GM12878 (cell line): ENCODE measurements at regions not wholly inside any gene's neighbourhood (a gene's known extent, or its start where the extent isn't known, plus 50 kb on each side); places are given as distances from the start of the nearest gene placed in this dataset.

Experiments used
- ATAC-seq: fragments of 200-7000 bp; cut with Tn5 transposase; 3 replicates; pipeline ENCODE4 v1.9.1; 2020; ENCODE audit warnings: mild to moderate bottlenecking, moderate library complexity
- BruUV-seq: library from RNA; stranded (reverse); fragments of 400-500 nt; replicated peaks from 2 replicates; lab custom pipeline; 2021; lab: Mats Ljungman, UMichigan
- CTCF ChIA-PET: fragments of 300-600 bp; sonication (Branson Sonifier 250); formaldehyde crosslinking; extraction: SDS; loops from one replicate; lab custom pipeline; 2021; ENCODE audit warnings: inconsistent platforms; lab: Yijun Ruan, JAX
- POLR2A ChIA-PET: fragments of 350-600 bp; formaldehyde crosslinking; extraction: SDS; loops from one replicate; lab custom pipeline; 2021; ENCODE audit warnings: inconsistent platforms; lab: Charles Lee
- RAD21 ChIA-PET: fragments of 300-600 bp; sonication (Branson Sonifier 250); formaldehyde crosslinking; loops from one replicate; lab custom pipeline; 2023; ENCODE audit warnings: antibody characterized with exemption; ENCODE audit not compliant: unreplicated experiment; lab: Charles Lee
- SMC1A ChIA-PET: fragments of 300-600 bp; sonication (Branson Sonifier 250); formaldehyde crosslinking; loops from one replicate; lab custom pipeline; 2023; ENCODE audit not compliant: unreplicated experiment, uncharacterized antibody; lab: Charles Lee
- DNase-seq: peaks from one replicate; pipeline ENCODE4 v3.0.0-alpha.2; 2011; ENCODE audit warnings: low read depth, low spot score
- FAIRE-seq: peaks from 3 replicates; lab custom pipeline; 2011; peaks lifted over from hg19 to GRCh38; lab: Jason Lieb, UNC
- H2AFZ ChIP-seq: 2 replicates; pipeline ENCODE4 v1.6.0; 2011; ENCODE audit warnings: low read depth, low read length, control low read depth; ENCODE audit not compliant: control insufficient read depth
- H3K27ac ChIP-seq: 2 replicates; pipeline ENCODE4 v1.5.1; 2011; ENCODE audit warnings: control low read depth; ENCODE audit not compliant: control insufficient read depth, insufficient read depth
- H3K27me3 ChIP-seq, 2 experiments: replicated peaks in 1 of 2; 2 replicates each; pipeline versions ENCODE4 v1.6.0 to v1.6.1; 2011; ENCODE audit warnings: low read length in 1 of 2; ENCODE audit not compliant: control insufficient read depth in 2 of 2, insufficient read depth in 2 of 2
- H3K36me3 ChIP-seq, 2 experiments: 2 replicates each; pipeline ENCODE4 v1.5.1; 2011; ENCODE audit warnings: low read length in 1 of 2; ENCODE audit not compliant: control insufficient read depth in 2 of 2, insufficient read depth in 2 of 2
- H3K4me1 ChIP-seq: 2 replicates; pipeline ENCODE4 v1.6.1; 2011; ENCODE audit warnings: mild to moderate bottlenecking, low read length, moderate library complexity, mixed read lengths; ENCODE audit not compliant: control insufficient read depth, insufficient read depth
- H3K4me2 ChIP-seq: 2 replicates; pipeline ENCODE4 v1.6.0; 2011; ENCODE audit warnings: control low read depth; ENCODE audit not compliant: control insufficient read depth, insufficient read depth
- H3K4me3 ChIP-seq: fragments of 200-600 bp; sonication (generic); 2 replicates; pipeline ENCODE4 v1.5.1; 2016
- H3K79me2 ChIP-seq: 2 replicates; pipeline ENCODE4 v1.6.0; 2011; ENCODE audit warnings: low read length; ENCODE audit not compliant: control insufficient read depth, insufficient read depth
- H3K9ac ChIP-seq: 2 replicates; pipeline ENCODE4 v1.8.0; 2011; ENCODE audit warnings: low read length, control low read depth, mixed read lengths; ENCODE audit not compliant: control insufficient read depth, insufficient read depth
- H3K9me3 ChIP-seq: replicated peaks from 3 replicates; pipeline ENCODE4 v1.5.1; 2011; ENCODE audit warnings: mild to moderate bottlenecking, low read length; ENCODE audit not compliant: control insufficient read depth, insufficient read depth
- H4K20me1 ChIP-seq: 2 replicates; pipeline ENCODE4 v1.6.0; 2011; ENCODE audit not compliant: control insufficient read depth, insufficient read depth
- CTCF ChIP-seq, 3 experiments: IDR thresholded peaks in 2 of 3; conservative IDR thresholded peaks in 1 of 3; 2 replicates each; pipeline ENCODE4 v1.5.1; 2011; ENCODE audit warnings: low read depth in 3 of 3, low read length in 3 of 3, mild to moderate bottlenecking in 3 of 3, control low read depth in 2 of 3, moderate library complexity in 2 of 3, inconsistent platforms in 1 of 3, mixed read lengths in 1 of 3; ENCODE audit not compliant: control insufficient read depth in 2 of 3, insufficient read depth in 1 of 3; ENCODE audit errors: extremely low read depth in 1 of 3
- FOXK2 ChIP-seq: fragments of 450-650 bp; IDR thresholded peaks from 2 replicates; pipeline ENCODE4 v1.6.1; 2017; ENCODE audit warnings: mild to moderate bottlenecking, moderate library complexity
- IRF3 ChIP-seq: fragments of 450-650 bp; IDR thresholded peaks from 2 replicates; pipeline ENCODE4 v1.6.1; 2014; ENCODE audit warnings: mild to moderate bottlenecking
- IRF5 ChIP-seq: fragments of 450-650 bp; IDR thresholded peaks from 2 replicates; pipeline ENCODE4 v1.6.1; 2017; ENCODE audit warnings: borderline replicate concordance
- NFXL1 ChIP-seq: fragments of 450-650 bp; IDR thresholded peaks from 2 replicates; pipeline ENCODE4 v1.6.1; 2017; ENCODE audit warnings: antibody characterized with exemption, mild to moderate bottlenecking, borderline replicate concordance
- POLR2A ChIP-seq: IDR thresholded peaks from 2 replicates; pipeline ENCODE4 v1.6.1; 2011; ENCODE audit warnings: low read depth, mild to moderate bottlenecking, low read length
- POLR2AphosphoS5 ChIP-seq: IDR thresholded peaks from 2 replicates; pipeline ENCODE4 v1.6.1; 2011; ENCODE audit warnings: mild to moderate bottlenecking, low read length, inconsistent platforms
- REST ChIP-seq: IDR thresholded peaks from 2 replicates; pipeline ENCODE4 v1.6.1; 2012; ENCODE audit warnings: mild to moderate bottlenecking, low read depth, low read length
- ZNF622 ChIP-seq: fragments of 450-650 bp; IDR thresholded peaks from 2 replicates; pipeline ENCODE4 v1.6.1; 2017; ENCODE audit warnings: mild to moderate bottlenecking, inconsistent platforms
- WGBS: methylation state at CpG from one replicate; pipeline ENCODE4 v1.1.6; 2016; ENCODE audit warnings: low lambda C conversion rate; ENCODE audit not compliant: insufficient replicate concordance, insufficient coverage; ENCODE audit errors: missing lambda C conversion rate; 5-methylcytosine and 5-hydroxymethylcytosine counted together
- in situ Hi-C: fragments of 300-500 bp; cut with MboI; formaldehyde crosslinking; loops from 9 replicates; pipeline ENCODE4 v1.14.3; 2018; ENCODE audit warnings: mixed read lengths
- intact Hi-C: fragments of 100-400 bp; cut with micrococcal nuclease; formaldehyde crosslinking; loops from one replicate; pipeline ENCODE4 v1.14.2; 2022; ENCODE audit not compliant: unreplicated experiment

- no TSS peak for BruUV-seq
- SMC1A ChIA-PET = no interaction called here
- FAIRE-seq (no peak), ATAC-seq (no peak), DNase-seq (no peak)
- H3K27me3 ChIP-seq = no peaks in the 10 kb centered on the region
- WGBS = 18% methylated on average over 7 of the region's 7 CpGs
- H3K4me3 ChIP-seq = no peak overlapping the region
- no peak overlapping the region for H3K9ac ChIP-seq
- no peaks in the 10 kb centered on the region for H3K79me2 ChIP-seq
- RAD21 ChIA-PET = no interaction called here
- intact Hi-C loops = no loop called here
- no peaks in the 10 kb centered on the region for H3K9me3 ChIP-seq
- in situ Hi-C loops = no loop called here
- H2AFZ ChIP-seq = no peak overlapping the region
- H4K20me1 ChIP-seq = no peaks in the 10 kb centered on the region
- CTCF ChIA-PET = no interaction called here
- H3K36me3 ChIP-seq = no peaks in the 10 kb centered on the region
- POLR2A ChIA-PET = no interaction called here
- no peak overlapping the region for H3K27ac ChIP-seq
- TF ChIP-seq REST (no peak), ZNF622 (no peak), FOXK2 (no peak), POLR2AphosphoS5 (no peak), POLR2A (no peak), IRF5 (no peak), NFXL1 (no peak), IRF3 (no peak), CTCF (IDR thresholded peaks at IDR 0.05 in 2 of 3, conservative IDR thresholded peaks at IDR 0.05 in 1 of 3; ENCODE audit: control insufficient read depth in 2 of 3, extremely low read depth in 1 of 3, insufficient read depth in 1 of 3, low read depth in 3 of 3, low read length in 3 of 3) (no peak)
- no peak overlapping the region for H3K4me2 ChIP-seq
- H3K4me1 ChIP-seq = no peaks in the 10 kb centered on the region
These were observed 482.0 kb upstream of the SUCLG2 start for GRCh38 chr3:68136411-68136810.
